Osteoblast (primary cell): ENCODE measurements at regions not wholly inside any gene's neighbourhood (a gene's known extent, or its start where the extent isn't known, plus 50 kb on each side); places are given as distances from the start of the nearest gene placed in this dataset.

Experiments used
- DNase-seq: peaks from one replicate; pipeline ENCODE4 v3.0.0; 2011; ENCODE audit warnings: low spot score, mixed read lengths; ENCODE audit not compliant: insufficient read length; ENCODE audit errors: missing footprints
- H2AFZ ChIP-seq: 2 replicates; pipeline ENCODE4 v1.6.0; 2011; ENCODE audit warnings: mild to moderate bottlenecking, low read length
- H3K27ac ChIP-seq: 2 replicates; pipeline ENCODE4 v1.5.1; 2011; ENCODE audit warnings: mild to moderate bottlenecking, low read depth, low read length, moderate library complexity
- H3K27me3 ChIP-seq: 2 replicates; pipeline ENCODE4 v1.6.0; 2012; ENCODE audit warnings: mild to moderate bottlenecking, control low read depth, inconsistent platforms, low read length, moderate library complexity; ENCODE audit not compliant: insufficient read depth
- H3K36me3 ChIP-seq: 2 replicates; pipeline ENCODE4 v1.5.1; 2011; ENCODE audit warnings: mild to moderate bottlenecking, low read length, control low read depth, moderate library complexity; ENCODE audit not compliant: insufficient read depth
- H3K4me1 ChIP-seq: 2 replicates; pipeline ENCODE4 v1.5.1; 2011; ENCODE audit warnings: mild to moderate bottlenecking, low read length, control low read depth, moderate library complexity; ENCODE audit not compliant: insufficient read depth
- H3K4me2 ChIP-seq: 2 replicates; pipeline ENCODE4 v1.6.0; 2011; ENCODE audit warnings: mild to moderate bottlenecking, low read length; ENCODE audit not compliant: insufficient read depth
- H3K4me3 ChIP-seq: fragments of 200-600 bp; sonication (generic); 3 replicates; pipeline ENCODE4 v1.5.1; 2012; ENCODE audit warnings: mild to moderate bottlenecking, low read length, inconsistent platforms; ENCODE audit not compliant: insufficient read depth
- H3K79me2 ChIP-seq: 2 replicates; pipeline ENCODE4 v1.6.0; 2012; ENCODE audit warnings: mild to moderate bottlenecking, low read length, control low read depth, inconsistent platforms; ENCODE audit not compliant: insufficient read depth
- H3K9me3 ChIP-seq: 2 replicates; pipeline ENCODE4 v1.5.1; 2011; ENCODE audit warnings: low read depth, low read length, control low read depth
- H4K20me1 ChIP-seq: 2 replicates; pipeline ENCODE4 v1.6.0; 2012; ENCODE audit warnings: mild to moderate bottlenecking, low read length, control low read depth; ENCODE audit not compliant: insufficient read depth
- TF ChIP-seq, protein P1 (sequence below): IDR thresholded peaks from 2 replicates; pipeline ENCODE4 v1.5.1; 2011; ENCODE audit warnings: mild to moderate bottlenecking, low read depth, low read length, moderate library complexity; ENCODE audit errors: extremely low read depth

DNA sequence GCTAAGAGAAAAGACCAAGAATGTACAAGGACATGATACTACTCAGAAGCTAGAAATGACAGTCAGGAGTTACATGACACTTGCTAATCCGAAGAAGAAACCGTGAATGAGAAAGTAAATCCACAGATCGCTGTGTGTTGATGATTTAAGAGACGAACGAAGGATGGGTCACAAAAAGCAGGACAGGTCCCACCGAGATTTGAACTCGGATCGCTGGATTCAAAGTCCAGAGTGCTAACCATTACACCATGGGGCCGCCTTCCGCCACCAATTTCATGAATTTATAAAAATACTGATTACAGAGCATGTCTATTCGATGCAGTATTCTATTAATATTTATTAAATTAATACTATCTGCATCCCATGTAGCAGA, 54.0 kb upstream of the BTN3A2 start:
- H3K4me3 ChIP-seq, result peak overlapping the region; percentile 75

DNA sequence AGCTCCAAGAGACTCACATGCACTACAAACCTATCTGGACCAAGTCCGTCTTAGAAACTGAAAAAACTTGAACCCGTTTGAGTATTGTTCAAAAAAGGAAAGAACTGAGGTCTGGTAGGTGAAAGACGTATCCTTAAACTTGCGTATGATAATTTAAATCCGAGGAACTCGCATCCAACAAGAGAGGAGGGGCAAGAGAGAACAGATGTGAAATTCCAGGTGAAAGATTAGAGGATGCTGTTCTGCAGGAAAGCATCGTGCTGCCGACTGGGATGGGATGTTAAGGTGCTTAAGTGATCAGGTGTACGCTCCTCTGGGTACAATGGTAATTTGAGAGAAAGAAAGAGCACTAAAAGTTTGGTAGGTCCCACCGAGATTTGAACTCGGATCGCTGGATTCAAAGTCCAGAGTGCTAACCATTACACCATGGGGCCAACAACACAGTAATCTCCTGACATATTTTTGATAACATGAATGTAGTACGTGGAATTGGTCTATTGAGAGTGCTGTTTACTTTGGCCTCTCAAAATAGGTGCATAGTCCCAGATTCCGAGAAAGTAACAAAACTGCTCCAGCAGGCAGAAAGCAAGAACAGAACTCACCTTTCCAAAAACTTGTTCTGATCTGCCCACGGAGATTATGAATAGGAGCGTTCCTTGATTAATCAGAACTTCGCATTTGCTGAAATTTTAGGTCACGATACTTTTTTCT, 53.5 kb upstream of the BTN3A2 start:
- Histone ChIP-seq H3K4me2 (peak overlapping the region; percentile 83), H3K27ac (peak overlapping the region; percentile 38), H4K20me1 (no peaks in the 10 kb centered on the region), H3K4me3 (peak overlapping the region; percentile 75), H3K4me1 (peaks cover 19% of the 10 kb centered on the region), H2AFZ (peak overlapping the region; percentile 58), H3K9me3 (no peaks in the 10 kb centered on the region), H3K27me3 (no peaks in the 10 kb centered on the region), H3K36me3 (no peaks in the 10 kb centered on the region), H3K79me2 (no peaks in the 10 kb centered on the region)
- DNase-seq, result no peak
- TF ChIP-seq, protein P1, sequence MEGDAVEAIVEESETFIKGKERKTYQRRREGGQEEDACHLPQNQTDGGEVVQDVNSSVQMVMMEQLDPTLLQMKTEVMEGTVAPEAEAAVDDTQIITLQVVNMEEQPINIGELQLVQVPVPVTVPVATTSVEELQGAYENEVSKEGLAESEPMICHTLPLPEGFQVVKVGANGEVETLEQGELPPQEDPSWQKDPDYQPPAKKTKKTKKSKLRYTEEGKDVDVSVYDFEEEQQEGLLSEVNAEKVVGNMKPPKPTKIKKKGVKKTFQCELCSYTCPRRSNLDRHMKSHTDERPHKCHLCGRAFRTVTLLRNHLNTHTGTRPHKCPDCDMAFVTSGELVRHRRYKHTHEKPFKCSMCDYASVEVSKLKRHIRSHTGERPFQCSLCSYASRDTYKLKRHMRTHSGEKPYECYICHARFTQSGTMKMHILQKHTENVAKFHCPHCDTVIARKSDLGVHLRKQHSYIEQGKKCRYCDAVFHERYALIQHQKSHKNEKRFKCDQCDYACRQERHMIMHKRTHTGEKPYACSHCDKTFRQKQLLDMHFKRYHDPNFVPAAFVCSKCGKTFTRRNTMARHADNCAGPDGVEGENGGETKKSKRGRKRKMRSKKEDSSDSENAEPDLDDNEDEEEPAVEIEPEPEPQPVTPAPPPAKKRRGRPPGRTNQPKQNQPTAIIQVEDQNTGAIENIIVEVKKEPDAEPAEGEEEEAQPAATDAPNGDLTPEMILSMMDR, result no peak

More for the DNA sequence above, 54.0 kb upstream of the BTN3A2 start:
- H3K9me3 ChIP-seq, result no peaks in the 10 kb centered on the region
- H3K36me3 ChIP-seq, result no peaks in the 10 kb centered on the region
- no peak overlapping the region for H3K27ac ChIP-seq
- H4K20me1 ChIP-seq, result no peaks in the 10 kb centered on the region
- peak overlapping the region; percentile 83 for H3K4me2 ChIP-seq
- H3K79me2 ChIP-seq, result no peaks in the 10 kb centered on the region
- TF ChIP-seq, protein P1, result no peak
- peaks cover 19% of the 10 kb centered on the region for H3K4me1 ChIP-seq
- no peak for DNase-seq
- H2AFZ ChIP-seq, result no peak overlapping the region
- no peaks in the 10 kb centered on the region for H3K27me3 ChIP-seq

DNA sequence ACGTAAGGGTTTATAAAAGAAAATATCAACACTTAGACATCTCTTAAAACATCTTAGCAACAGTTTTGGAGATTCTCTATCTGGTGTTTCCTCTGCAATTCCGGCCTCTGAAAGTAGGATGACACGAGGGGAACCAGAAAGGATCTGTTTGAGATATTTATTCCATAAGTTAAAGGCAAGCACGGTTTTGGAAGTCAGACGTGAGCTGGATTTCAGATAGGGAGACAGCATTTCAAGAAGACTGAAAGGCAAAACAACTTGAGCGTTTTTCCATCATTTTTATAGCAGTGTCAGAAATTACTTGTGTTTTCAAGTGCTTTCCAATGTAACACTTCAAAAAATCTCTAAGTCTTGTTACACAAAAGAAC, 52.9 kb upstream of the BTN3A2 start:
- Histone ChIP-seq H3K4me1 (peaks cover 19% of the 10 kb centered on the region), H2AFZ (peak overlapping the region; percentile 58), H3K79me2 (no peaks in the 10 kb centered on the region), H4K20me1 (no peaks in the 10 kb centered on the region), H3K4me3 (peak overlapping the region; percentile 75), H3K27ac (peak overlapping the region; percentile 38), H3K36me3 (no peaks in the 10 kb centered on the region), H3K4me2 (peak overlapping the region; percentile 83), H3K27me3 (no peaks in the 10 kb centered on the region), H3K9me3 (no peaks in the 10 kb centered on the region)
- no peak for DNase-seq
- TF ChIP-seq, protein P1, result no peak

DNA sequence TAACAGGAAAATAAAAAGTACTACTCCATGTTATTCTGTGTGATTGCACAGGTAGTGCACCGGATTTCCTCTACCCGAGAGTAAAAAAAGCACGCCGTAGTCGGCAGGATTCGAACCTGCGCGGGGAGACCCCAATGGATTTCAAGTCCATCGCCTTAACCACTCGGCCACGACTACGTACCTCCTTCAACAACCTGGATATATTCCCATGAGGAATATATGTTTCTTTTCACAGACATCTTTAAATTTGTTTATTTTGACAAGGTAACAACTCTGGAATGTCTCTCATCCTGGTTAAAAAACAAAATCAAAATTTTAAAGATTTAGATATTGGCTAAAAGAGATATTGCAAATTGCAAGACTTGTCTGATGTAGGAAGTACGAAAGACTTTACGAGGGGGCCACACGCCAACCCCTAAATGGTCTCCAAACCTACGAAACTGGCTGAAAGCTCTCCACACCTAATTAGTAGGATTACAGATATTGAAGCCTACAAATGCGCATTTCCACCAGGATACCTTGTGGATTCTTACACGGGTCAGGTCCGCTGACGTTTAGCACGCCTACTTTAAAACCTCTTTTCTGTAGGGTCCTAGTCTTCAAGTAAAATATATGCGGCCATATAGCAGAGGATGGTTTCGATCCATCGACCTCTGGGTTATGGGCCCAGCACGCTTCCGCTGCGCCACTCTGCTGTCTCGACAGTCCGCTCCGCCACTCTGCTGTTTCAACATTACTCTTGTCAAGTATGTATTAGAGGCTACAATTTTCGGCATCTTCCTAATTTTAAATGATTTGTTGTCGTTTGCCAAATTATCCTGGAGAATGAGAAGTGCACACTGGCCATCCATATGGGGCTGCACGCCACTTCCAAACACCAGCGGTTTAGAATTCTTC, 52.2 kb upstream of the BTN3A2 start:
- peaks cover 19% of the 10 kb centered on the region for H3K4me1 ChIP-seq
- DNase-seq, result peak; percentile 83
- H2AFZ ChIP-seq, result peak overlapping the region; percentile 67
- H3K79me2 ChIP-seq, result no peaks in the 10 kb centered on the region
- H3K27me3 ChIP-seq, result no peaks in the 10 kb centered on the region
- H3K36me3 ChIP-seq, result no peaks in the 10 kb centered on the region
- H3K4me3 ChIP-seq, result peak overlapping the region; percentile 75
- TF ChIP-seq, protein P1, result no peak
- no peaks in the 10 kb centered on the region for H3K9me3 ChIP-seq
- H3K4me2 ChIP-seq, result peak overlapping the region; percentile 83
- peak overlapping the region; percentile 38 for H3K27ac ChIP-seq
- H4K20me1 ChIP-seq, result no peaks in the 10 kb centered on the region
